ENCODE measurements at regions not wholly inside any gene's neighbourhood (a gene's known extent, or its start where the extent isn't known, plus 50 kb on each side); places are given as distances from the start of the nearest gene placed in this dataset.

GRCh38 chr12:42962384-42962783, 372.8 kb upstream of the PRICKLE1 start:
- CTCF ChIA-PET, result no interaction called here
- BruUV-seq (replicated peaks), result no TSS peak
- Histone ChIP-seq H3K27me3 (replicated peaks in 1 of 2; ENCODE audit: control insufficient read depth in 2 of 2, insufficient read depth in 2 of 2, low read length in 1 of 2) (no peaks in the 10 kb centered on the region), H3K4me1 (ENCODE audit: control insufficient read depth, insufficient read depth, low read length) (no peaks in the 10 kb centered on the region), H3K36me3 (ENCODE audit: control insufficient read depth in 2 of 2, insufficient read depth in 2 of 2, low read length in 1 of 2) (no peaks in the 10 kb centered on the region), H3K4me3 (no peak overlapping the region), H3K9me3 (replicated peaks; ENCODE audit: control insufficient read depth, insufficient read depth, low read length) (no peaks in the 10 kb centered on the region), H3K79me2 (ENCODE audit: control insufficient read depth, insufficient read depth, low read length) (no peaks in the 10 kb centered on the region), H3K9ac (ENCODE audit: control insufficient read depth, insufficient read depth, low read length) (no peak overlapping the region), H4K20me1 (ENCODE audit: control insufficient read depth, insufficient read depth) (no peaks in the 10 kb centered on the region), H3K4me2 (ENCODE audit: control insufficient read depth, insufficient read depth) (no peak overlapping the region), H3K27ac (ENCODE audit: control insufficient read depth, insufficient read depth) (no peak overlapping the region), H2AFZ (ENCODE audit: control insufficient read depth, low read depth, low read length) (no peak overlapping the region)
- in situ Hi-C loops (cut with MboI), result no loop called here
- POLR2A ChIA-PET, result no interaction called here
- FAIRE-seq, result no peak
- RAD21 ChIA-PET (ENCODE audit: unreplicated experiment), result no interaction called here
- SMC1A ChIA-PET (ENCODE audit: uncharacterized antibody, unreplicated experiment), result interaction anchor here (0.6 kb wide), 1 partner anchor 654 kb away, joined by 4 read pairs; no protein-coding TSS in a partner anchor
- WGBS (ENCODE audit: insufficient coverage, insufficient replicate concordance, low lambda C conversion rate, missing lambda C conversion rate), result 0% methylated on average over 2 of the region's 2 CpGs
- TF ChIP-seq STAT1 (conservative IDR thresholded peaks at IDR 0.05), result no peak
- intact Hi-C loops (cut with micrococcal nuclease; ENCODE audit: unreplicated experiment), result no loop called here
- DNase-seq (ENCODE audit: low read depth, low spot score), result no peak
- no peak for ATAC-seq

DNA sequence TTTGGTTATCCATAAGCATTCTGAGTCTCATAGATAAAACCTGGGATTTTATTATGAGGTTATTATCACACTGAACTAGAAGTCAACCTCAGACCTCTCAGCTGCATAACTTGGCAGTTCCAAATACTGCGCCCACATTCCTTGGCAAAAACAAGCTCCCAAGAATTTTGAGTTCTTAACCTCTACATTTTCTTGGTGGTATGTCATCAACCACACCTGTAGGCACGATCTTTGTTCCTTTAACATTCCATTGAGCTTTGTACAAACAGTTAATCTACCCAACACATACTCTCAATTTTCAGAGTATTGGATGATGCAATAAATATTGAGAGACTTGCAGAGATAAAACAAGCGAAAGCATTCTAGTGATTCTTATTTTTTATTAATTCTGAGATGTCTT, 371.8 kb upstream of the PRICKLE1 start:
- CTCF ChIA-PET, result no interaction called here
- no peak for FAIRE-seq
- no TSS peak for BruUV-seq (replicated peaks)
- TF ChIP-seq, protein P1, sequence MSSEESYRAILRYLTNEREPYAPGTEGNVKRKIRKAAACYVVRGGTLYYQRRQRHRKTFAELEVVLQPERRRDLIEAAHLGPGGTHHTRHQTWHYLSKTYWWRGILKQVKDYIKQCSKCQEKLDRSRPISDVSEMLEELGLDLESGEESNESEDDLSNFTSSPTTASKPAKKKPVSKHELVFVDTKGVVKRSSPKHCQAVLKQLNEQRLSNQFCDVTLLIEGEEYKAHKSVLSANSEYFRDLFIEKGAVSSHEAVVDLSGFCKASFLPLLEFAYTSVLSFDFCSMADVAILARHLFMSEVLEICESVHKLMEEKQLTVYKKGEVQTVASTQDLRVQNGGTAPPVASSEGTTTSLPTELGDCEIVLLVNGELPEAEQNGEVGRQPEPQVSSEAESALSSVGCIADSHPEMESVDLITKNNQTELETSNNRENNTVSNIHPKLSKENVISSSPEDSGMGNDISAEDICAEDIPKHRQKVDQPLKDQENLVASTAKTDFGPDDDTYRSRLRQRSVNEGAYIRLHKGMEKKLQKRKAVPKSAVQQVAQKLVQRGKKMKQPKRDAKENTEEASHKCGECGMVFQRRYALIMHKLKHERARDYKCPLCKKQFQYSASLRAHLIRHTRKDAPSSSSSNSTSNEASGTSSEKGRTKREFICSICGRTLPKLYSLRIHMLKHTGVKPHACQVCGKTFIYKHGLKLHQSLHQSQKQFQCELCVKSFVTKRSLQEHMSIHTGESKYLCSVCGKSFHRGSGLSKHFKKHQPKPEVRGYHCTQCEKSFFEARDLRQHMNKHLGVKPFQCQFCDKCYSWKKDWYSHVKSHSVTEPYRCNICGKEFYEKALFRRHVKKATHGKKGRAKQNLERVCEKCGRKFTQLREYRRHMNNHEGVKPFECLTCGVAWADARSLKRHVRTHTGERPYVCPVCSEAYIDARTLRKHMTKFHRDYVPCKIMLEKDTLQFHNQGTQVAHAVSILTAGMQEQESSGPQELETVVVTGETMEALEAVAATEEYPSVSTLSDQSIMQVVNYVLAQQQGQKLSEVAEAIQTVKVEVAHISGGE (CRISPR knock-in tag; IDR thresholded peaks at IDR 0.05), result no peak
- TF ChIP-seq FOXM1 (IDR thresholded peaks at IDR 0.05; ENCODE audit: low read depth, low read length) (no peak), ATF3 (IDR thresholded peaks at IDR 0.05; ENCODE audit: borderline replicate concordance, extremely low read depth, low read depth, low read length) (no peak), ATF7 (IDR thresholded peaks at IDR 0.05; ENCODE audit: low read depth) (no peak), NFYA (IDR thresholded peaks at IDR 0.05; ENCODE audit: borderline replicate concordance, low read depth, low read length) (no peak), CHD2 (IDR thresholded peaks at IDR 0.05; ENCODE audit: borderline replicate concordance, low read depth, low read length) (no peak)
- TF ChIP-seq, protein P2, sequence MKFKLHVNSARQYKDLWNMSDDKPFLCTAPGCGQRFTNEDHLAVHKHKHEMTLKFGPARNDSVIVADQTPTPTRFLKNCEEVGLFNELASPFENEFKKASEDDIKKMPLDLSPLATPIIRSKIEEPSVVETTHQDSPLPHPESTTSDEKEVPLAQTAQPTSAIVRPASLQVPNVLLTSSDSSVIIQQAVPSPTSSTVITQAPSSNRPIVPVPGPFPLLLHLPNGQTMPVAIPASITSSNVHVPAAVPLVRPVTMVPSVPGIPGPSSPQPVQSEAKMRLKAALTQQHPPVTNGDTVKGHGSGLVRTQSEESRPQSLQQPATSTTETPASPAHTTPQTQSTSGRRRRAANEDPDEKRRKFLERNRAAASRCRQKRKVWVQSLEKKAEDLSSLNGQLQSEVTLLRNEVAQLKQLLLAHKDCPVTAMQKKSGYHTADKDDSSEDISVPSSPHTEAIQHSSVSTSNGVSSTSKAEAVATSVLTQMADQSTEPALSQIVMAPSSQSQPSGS (IDR thresholded peaks at IDR 0.05; ENCODE audit: low read length), result no peak
- TF ChIP-seq, protein P3, sequence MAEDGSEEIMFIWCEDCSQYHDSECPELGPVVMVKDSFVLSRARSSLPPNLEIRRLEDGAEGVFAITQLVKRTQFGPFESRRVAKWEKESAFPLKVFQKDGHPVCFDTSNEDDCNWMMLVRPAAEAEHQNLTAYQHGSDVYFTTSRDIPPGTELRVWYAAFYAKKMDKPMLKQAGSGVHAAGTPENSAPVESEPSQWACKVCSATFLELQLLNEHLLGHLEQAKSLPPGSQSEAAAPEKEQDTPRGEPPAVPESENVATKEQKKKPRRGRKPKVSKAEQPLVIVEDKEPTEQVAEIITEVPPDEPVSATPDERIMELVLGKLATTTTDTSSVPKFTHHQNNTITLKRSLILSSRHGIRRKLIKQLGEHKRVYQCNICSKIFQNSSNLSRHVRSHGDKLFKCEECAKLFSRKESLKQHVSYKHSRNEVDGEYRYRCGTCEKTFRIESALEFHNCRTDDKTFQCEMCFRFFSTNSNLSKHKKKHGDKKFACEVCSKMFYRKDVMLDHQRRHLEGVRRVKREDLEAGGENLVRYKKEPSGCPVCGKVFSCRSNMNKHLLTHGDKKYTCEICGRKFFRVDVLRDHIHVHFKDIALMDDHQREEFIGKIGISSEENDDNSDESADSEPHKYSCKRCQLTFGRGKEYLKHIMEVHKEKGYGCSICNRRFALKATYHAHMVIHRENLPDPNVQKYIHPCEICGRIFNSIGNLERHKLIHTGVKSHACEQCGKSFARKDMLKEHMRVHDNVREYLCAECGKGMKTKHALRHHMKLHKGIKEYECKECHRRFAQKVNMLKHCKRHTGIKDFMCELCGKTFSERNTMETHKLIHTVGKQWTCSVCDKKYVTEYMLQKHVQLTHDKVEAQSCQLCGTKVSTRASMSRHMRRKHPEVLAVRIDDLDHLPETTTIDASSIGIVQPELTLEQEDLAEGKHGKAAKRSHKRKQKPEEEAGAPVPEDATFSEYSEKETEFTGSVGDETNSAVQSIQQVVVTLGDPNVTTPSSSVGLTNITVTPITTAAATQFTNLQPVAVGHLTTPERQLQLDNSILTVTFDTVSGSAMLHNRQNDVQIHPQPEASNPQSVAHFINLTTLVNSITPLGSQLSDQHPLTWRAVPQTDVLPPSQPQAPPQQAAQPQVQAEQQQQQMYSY (CRISPR knock-in tag; IDR thresholded peaks at IDR 0.05), result no peak

More for the DNA sequence above, 371.8 kb upstream of the PRICKLE1 start:
- Histone ChIP-seq H4K20me1 (ENCODE audit: control insufficient read depth, insufficient read depth) (no peaks in the 10 kb centered on the region), H3K4me3 (no peak overlapping the region), H3K27ac (ENCODE audit: control insufficient read depth, insufficient read depth) (no peak overlapping the region), H3K79me2 (ENCODE audit: control insufficient read depth, insufficient read depth, low read length) (no peaks in the 10 kb centered on the region), H3K9ac (ENCODE audit: control insufficient read depth, insufficient read depth, low read length) (no peak overlapping the region), H2AFZ (ENCODE audit: control insufficient read depth, low read depth, low read length) (no peak overlapping the region), H3K4me2 (ENCODE audit: control insufficient read depth, insufficient read depth) (no peak overlapping the region), H3K27me3 (replicated peaks in 1 of 2; ENCODE audit: control insufficient read depth in 2 of 2, insufficient read depth in 2 of 2, low read length in 1 of 2) (no peaks in the 10 kb centered on the region), H3K9me3 (replicated peaks; ENCODE audit: control insufficient read depth, insufficient read depth, low read length) (no peaks in the 10 kb centered on the region), H3K4me1 (ENCODE audit: control insufficient read depth, insufficient read depth, low read length) (no peaks in the 10 kb centered on the region), H3K36me3 (ENCODE audit: control insufficient read depth in 2 of 2, insufficient read depth in 2 of 2, low read length in 1 of 2) (no peaks in the 10 kb centered on the region)
- POLR2A ChIA-PET, result no interaction called here
- SMC1A ChIA-PET (ENCODE audit: uncharacterized antibody, unreplicated experiment), result no interaction called here
- RAD21 ChIA-PET (ENCODE audit: unreplicated experiment), result no interaction called here
- DNase-seq (ENCODE audit: low read depth, low spot score), result no peak
- in situ Hi-C loops (cut with MboI) (no loop called here), intact Hi-C loops (cut with micrococcal nuclease; ENCODE audit: unreplicated experiment) (no loop called here)
- WGBS (ENCODE audit: insufficient coverage, insufficient replicate concordance, low lambda C conversion rate, missing lambda C conversion rate), result 48% methylated on average over 3 of the region's 3 CpGs
- ATAC-seq, result no peak

All from GM12878 (cell line).